Activated CD8-positive, alpha-beta memory T cell treated with anti-CD3 and anti-CD28 coated beads for 36 hours (primary cell): ENCODE measurements at regions not wholly inside any gene's neighbourhood (a gene's known extent, or its start where the extent isn't known, plus 50 kb on each side); places are given as distances from the start of the nearest gene placed in this dataset.

Experiments
- CTCF ChIA-PET: fragments of 350-600 bp; sonication (Branson Sonifier 250); formaldehyde crosslinking; loops from one replicate; lab custom pipeline; 2021; ENCODE audit warnings: antibody characterized with exemption; lab: Charles Lee
- POLR2A ChIA-PET: fragments of 350-600 bp; sonication (Branson Sonifier 250); formaldehyde crosslinking; loops from one replicate; lab custom pipeline; 2021; ENCODE audit warnings: antibody characterized with exemption; lab: Charles Lee

- CTCF ChIA-PET, result no interaction called here
- POLR2A ChIA-PET, result no interaction called here
These were observed 51.5 kb upstream of the PHLPP1 start for GRCh38 chr18:62663731-62664336.

GRCh38 chr18:62664414-62664813, 50.9 kb upstream of the PHLPP1 start:
- CTCF ChIA-PET, result no interaction called here
- POLR2A ChIA-PET, result no interaction called here

- CTCF ChIA-PET, result no interaction called here
These were observed 50.2 kb upstream of the PHLPP1 start for GRCh38 chr18:62665188-62665587.

More at GRCh38 chr18:62665188-62665587, 50.2 kb upstream of the PHLPP1 start:
- POLR2A ChIA-PET, result no interaction called here
